ENCODE measurements at regions not wholly inside any gene's neighbourhood (a gene's known extent, or its start where the extent isn't known, plus 50 kb on each side); places are given as distances from the start of the nearest gene placed in this dataset.

DNA sequence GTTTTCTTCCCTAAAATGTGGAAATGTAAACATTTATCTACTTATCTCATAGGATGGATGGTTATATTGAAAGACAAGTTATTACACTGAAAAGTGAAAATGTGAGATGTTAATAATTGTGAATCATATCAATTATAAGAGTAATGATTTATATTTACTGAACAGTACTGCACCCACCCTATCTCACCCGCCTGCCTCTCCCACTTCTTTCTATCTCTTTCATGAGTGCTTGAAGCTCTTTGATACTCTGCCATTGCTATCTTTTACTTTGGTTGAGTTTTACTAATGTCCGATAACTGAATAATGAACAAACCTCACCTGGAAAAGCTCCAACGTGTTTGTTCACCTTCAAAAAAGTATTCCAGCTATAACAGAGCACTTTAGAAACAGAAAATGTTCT lies 263.0 kb upstream of the UBASH3B start:
- no peaks in the 10 kb centered on the region for H3K27me3 ChIP-seq (replicated peaks; ENCODE audit: control insufficient read depth, insufficient read depth, low read length, poor library complexity, severe bottlenecking)
- H3K4me1 ChIP-seq (ENCODE audit: control insufficient read depth, insufficient read depth, low read length, poor library complexity, severe bottlenecking), result no peaks in the 10 kb centered on the region
- H3K9me3 ChIP-seq (ENCODE audit: control insufficient read depth, low read length), result no peaks in the 10 kb centered on the region
- no peak for DNase-seq
- H3K36me3 ChIP-seq (ENCODE audit: control insufficient read depth, insufficient read depth, low read length), result no peaks in the 10 kb centered on the region
- H3K27ac ChIP-seq (ENCODE audit: insufficient read depth, low read length, poor library complexity, severe bottlenecking), result no peak overlapping the region
- H3K4me3 ChIP-seq (ENCODE audit: insufficient read depth, low read depth, low read length, poor library complexity, severe bottlenecking), result no peak overlapping the region

DNA sequence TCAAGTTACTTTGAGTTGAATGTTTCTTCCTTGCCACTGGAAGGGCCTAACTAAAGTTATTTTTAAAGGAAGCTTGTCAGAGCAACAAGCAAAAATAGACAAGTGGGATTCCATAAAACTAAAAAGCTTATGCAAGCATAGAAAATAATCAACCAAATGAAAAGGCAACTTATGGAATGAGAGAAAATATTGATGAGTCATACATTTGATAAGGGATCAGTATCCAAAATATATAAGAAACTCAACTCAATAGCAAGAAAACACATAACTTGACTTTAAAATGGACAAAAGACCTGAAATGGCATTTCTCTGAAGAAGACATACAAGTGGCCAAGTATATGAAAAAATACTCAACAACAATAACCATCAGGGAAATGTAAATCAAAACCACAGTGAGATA lies 264.5 kb upstream of the UBASH3B start:
- no peak overlapping the region for H3K4me3 ChIP-seq (ENCODE audit: insufficient read depth, low read depth, low read length, poor library complexity, severe bottlenecking)
- no peak for DNase-seq

DNA sequence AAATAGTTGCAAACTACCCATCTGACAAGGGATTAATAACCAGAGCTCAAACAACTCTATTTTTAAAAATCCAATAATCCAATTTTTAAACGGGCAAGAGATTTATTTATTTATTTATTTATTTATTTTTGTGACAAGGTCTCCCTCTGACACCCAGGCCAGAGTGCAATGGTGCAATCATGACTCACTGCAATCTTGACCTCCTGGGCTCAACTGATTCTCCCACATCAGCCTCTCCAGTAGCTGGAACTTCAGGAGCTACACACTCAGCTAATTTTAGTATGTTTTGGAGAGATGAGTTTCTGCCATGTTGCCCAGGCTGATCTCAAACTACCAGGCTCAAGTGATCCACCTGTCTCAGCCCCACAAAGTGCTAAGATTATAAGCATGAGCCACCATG lies 267.2 kb upstream of the BLID start:
- Histone ChIP-seq H3K27ac (ENCODE audit: insufficient read depth, low read length, poor library complexity, severe bottlenecking) (no peak overlapping the region), H3K36me3 (ENCODE audit: control insufficient read depth, insufficient read depth, low read length) (no peaks in the 10 kb centered on the region), H3K4me1 (ENCODE audit: control insufficient read depth, insufficient read depth, low read length, poor library complexity, severe bottlenecking) (no peaks in the 10 kb centered on the region), H3K9me3 (ENCODE audit: control insufficient read depth, low read length) (no peaks in the 10 kb centered on the region), H3K4me3 (ENCODE audit: insufficient read depth, low read depth, low read length, poor library complexity, severe bottlenecking) (no peak overlapping the region), H3K27me3 (replicated peaks; ENCODE audit: control insufficient read depth, insufficient read depth, low read length, poor library complexity, severe bottlenecking) (no peaks in the 10 kb centered on the region)
- DNase-seq, result no peak

More for the DNA sequence above, 264.5 kb upstream of the UBASH3B start:
- H3K27me3 ChIP-seq (replicated peaks; ENCODE audit: control insufficient read depth, insufficient read depth, low read length, poor library complexity, severe bottlenecking), result no peaks in the 10 kb centered on the region
- no peaks in the 10 kb centered on the region for H3K36me3 ChIP-seq (ENCODE audit: control insufficient read depth, insufficient read depth, low read length)
- H3K9me3 ChIP-seq (ENCODE audit: control insufficient read depth, low read length), result no peaks in the 10 kb centered on the region
- no peaks in the 10 kb centered on the region for H3K4me1 ChIP-seq (ENCODE audit: control insufficient read depth, insufficient read depth, low read length, poor library complexity, severe bottlenecking)
- no peak overlapping the region for H3K27ac ChIP-seq (ENCODE audit: insufficient read depth, low read length, poor library complexity, severe bottlenecking)

DNA sequence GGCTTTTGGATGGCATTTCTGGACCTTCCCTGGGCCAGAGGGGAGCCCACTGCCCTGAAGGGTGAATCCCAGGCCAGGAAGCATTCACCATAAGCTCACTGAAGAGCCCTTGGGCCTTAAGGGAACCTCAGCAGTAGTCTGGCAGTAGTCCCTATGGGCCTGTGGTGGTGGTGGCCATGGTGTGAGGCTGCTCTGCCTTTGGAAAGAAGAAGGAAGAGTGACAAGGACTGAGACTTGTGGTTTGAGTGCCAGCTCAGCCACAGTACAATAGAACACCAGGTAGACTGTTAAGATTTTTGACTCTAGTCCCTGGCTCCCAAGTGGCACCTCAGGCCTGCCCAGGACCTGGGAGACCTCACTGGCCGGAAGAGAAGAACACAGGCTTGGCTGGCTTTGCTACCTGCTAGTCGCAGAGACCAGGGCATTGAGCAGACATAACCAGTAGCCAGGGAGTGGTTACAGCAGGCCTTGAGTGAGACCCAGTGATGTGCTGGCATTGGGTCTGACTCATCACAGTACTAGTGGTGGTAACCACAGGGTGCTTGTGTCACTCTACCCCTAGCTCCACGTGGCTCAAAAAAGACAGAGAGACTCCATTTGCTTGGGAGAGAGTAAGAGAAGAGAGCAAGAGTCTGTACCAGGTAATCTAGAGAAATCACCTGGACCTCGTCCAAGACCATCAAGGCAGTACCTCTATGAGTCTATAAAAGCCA lies 259.8 kb upstream of the BLID start:
- Histone ChIP-seq H3K27ac (ENCODE audit: insufficient read depth, low read length, poor library complexity, severe bottlenecking) (no peak overlapping the region), H3K9me3 (ENCODE audit: control insufficient read depth, low read length) (no peaks in the 10 kb centered on the region), H3K4me3 (ENCODE audit: insufficient read depth, low read depth, low read length, poor library complexity, severe bottlenecking) (no peak overlapping the region), H3K4me1 (ENCODE audit: control insufficient read depth, insufficient read depth, low read length, poor library complexity, severe bottlenecking) (no peaks in the 10 kb centered on the region), H3K36me3 (ENCODE audit: control insufficient read depth, insufficient read depth, low read length) (no peaks in the 10 kb centered on the region), H3K27me3 (replicated peaks; ENCODE audit: control insufficient read depth, insufficient read depth, low read length, poor library complexity, severe bottlenecking) (no peaks in the 10 kb centered on the region)
- no peak for DNase-seq

DNA sequence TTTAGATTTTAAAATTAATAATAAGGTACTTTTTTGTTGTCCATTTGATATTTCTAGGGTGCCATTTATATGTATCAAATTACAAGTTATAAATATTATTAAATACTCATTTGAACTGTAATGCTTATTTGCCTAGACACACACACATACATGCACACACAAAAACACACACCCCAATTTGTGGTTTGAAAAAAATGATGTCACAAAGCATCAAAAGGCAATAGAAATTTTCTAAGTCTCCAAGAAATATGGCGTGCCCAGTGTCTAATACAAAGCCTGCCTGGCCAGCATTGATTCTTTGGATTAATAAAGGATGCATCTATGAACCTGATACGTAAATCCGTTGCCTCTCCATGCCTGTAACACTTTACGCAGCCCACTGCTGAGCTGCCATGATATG lies 252.8 kb upstream of the BLID start:
- Histone ChIP-seq H3K4me3 (ENCODE audit: insufficient read depth, low read depth, low read length, poor library complexity, severe bottlenecking) (no peak overlapping the region), H3K36me3 (ENCODE audit: control insufficient read depth, insufficient read depth, low read length) (no peaks in the 10 kb centered on the region), H3K27ac (ENCODE audit: insufficient read depth, low read length, poor library complexity, severe bottlenecking) (no peak overlapping the region), H3K4me1 (ENCODE audit: control insufficient read depth, insufficient read depth, low read length, poor library complexity, severe bottlenecking) (no peaks in the 10 kb centered on the region), H3K27me3 (replicated peaks; ENCODE audit: control insufficient read depth, insufficient read depth, low read length, poor library complexity, severe bottlenecking) (no peaks in the 10 kb centered on the region), H3K9me3 (ENCODE audit: control insufficient read depth, low read length) (no peaks in the 10 kb centered on the region)
- DNase-seq, result no peak

DNA sequence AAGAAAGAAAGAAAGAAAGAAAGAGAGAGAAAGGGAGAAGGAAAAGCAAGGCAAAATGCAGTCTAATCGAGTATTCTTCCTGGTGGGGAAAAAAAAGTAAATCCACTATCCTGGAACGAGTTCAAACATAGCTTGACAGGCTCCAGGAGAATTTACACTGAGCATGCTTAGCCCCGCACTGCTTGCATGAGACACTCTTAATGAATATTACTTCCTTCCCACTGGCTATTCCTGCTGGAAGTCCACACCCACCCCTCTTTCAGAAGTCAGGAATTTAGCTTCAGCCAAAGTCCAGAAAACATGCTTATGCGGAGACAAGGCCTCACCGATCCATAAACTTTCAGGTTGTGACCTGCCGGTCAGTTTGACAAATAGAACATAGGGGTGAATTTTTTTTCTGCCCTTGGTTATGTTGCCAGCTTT lies 251.8 kb upstream of the BLID start:
- H3K4me3 ChIP-seq (ENCODE audit: insufficient read depth, low read depth, low read length, poor library complexity, severe bottlenecking), result no peak overlapping the region
- no peak overlapping the region for H3K27ac ChIP-seq (ENCODE audit: insufficient read depth, low read length, poor library complexity, severe bottlenecking)
- no peaks in the 10 kb centered on the region for H3K4me1 ChIP-seq (ENCODE audit: control insufficient read depth, insufficient read depth, low read length, poor library complexity, severe bottlenecking)
- H3K27me3 ChIP-seq (replicated peaks; ENCODE audit: control insufficient read depth, insufficient read depth, low read length, poor library complexity, severe bottlenecking), result no peaks in the 10 kb centered on the region
- no peaks in the 10 kb centered on the region for H3K36me3 ChIP-seq (ENCODE audit: control insufficient read depth, insufficient read depth, low read length)
- H3K9me3 ChIP-seq (ENCODE audit: control insufficient read depth, low read length), result no peaks in the 10 kb centered on the region
- DNase-seq, result no peak

DNA sequence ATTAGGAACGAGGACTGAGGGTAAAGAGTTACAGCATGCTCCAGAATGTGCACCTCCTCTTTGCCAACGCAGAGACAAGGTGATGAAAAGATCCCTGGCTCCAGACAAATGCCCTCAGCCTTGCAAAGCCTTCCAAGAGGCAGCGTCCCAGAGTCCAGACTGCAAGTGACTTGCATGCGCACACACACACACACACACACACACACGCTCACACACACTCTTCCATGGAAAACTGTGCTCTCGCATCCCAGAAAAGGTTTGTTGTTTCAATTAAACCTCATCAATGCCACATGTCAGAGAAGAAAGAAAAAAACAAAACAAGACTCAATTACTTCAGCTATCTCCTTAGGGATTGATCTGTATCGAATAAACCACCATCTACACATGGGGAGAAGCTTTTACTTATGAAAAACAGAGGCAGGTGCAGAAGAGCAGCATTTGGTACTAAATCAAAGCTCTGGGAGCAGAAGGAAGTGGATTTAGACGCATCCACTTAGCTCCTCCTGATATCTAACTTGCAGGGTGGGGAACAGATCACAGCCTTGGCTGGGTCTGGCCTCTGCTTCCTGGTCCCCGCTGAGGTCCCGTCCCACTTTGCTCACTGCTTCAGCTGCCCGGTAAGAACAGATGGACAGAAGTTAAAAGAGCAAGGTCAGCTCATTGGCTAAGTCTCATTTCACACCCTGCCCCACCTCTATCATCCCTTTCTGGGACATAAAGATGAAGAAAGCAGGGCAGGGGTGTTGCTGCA lies 249.8 kb upstream of the BLID start:
- DNase-seq, result no peak
- Histone ChIP-seq H3K4me3 (ENCODE audit: insufficient read depth, low read depth, low read length, poor library complexity, severe bottlenecking) (no peak overlapping the region), H3K36me3 (ENCODE audit: control insufficient read depth, insufficient read depth, low read length) (no peaks in the 10 kb centered on the region), H3K27me3 (replicated peaks; ENCODE audit: control insufficient read depth, insufficient read depth, low read length, poor library complexity, severe bottlenecking) (no peaks in the 10 kb centered on the region), H3K9me3 (ENCODE audit: control insufficient read depth, low read length) (no peaks in the 10 kb centered on the region), H3K27ac (ENCODE audit: insufficient read depth, low read length, poor library complexity, severe bottlenecking) (no peak overlapping the region), H3K4me1 (ENCODE audit: control insufficient read depth, insufficient read depth, low read length, poor library complexity, severe bottlenecking) (no peaks in the 10 kb centered on the region)

DNA sequence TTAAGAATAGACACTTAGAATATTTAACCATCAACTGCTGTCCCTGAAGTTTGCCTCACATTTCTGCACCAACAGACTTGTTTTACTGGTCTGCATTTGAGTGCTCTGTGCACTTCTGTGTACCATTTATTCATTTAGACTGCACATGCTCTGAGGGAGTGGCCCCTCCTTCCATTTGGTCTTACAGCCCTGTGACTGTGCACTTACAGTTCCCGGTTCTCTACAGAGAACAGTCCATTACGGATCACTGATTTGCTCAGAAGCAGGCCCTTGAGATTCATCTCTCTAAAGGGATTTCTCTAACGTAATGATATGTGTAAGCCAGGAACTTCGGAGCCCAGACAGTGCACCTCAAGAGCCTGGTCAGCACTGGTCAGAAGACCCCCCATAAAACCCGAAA lies 247.3 kb upstream of the BLID start:
- no peaks in the 10 kb centered on the region for H3K27me3 ChIP-seq (replicated peaks; ENCODE audit: control insufficient read depth, insufficient read depth, low read length, poor library complexity, severe bottlenecking)
- H3K4me3 ChIP-seq (ENCODE audit: insufficient read depth, low read depth, low read length, poor library complexity, severe bottlenecking), result no peak overlapping the region
- no peak for DNase-seq
- no peaks in the 10 kb centered on the region for H3K36me3 ChIP-seq (ENCODE audit: control insufficient read depth, insufficient read depth, low read length)
- no peaks in the 10 kb centered on the region for H3K9me3 ChIP-seq (ENCODE audit: control insufficient read depth, low read length)
- H3K27ac ChIP-seq (ENCODE audit: insufficient read depth, low read length, poor library complexity, severe bottlenecking), result no peak overlapping the region
- H3K4me1 ChIP-seq (ENCODE audit: control insufficient read depth, insufficient read depth, low read length, poor library complexity, severe bottlenecking), result no peaks in the 10 kb centered on the region

DNA sequence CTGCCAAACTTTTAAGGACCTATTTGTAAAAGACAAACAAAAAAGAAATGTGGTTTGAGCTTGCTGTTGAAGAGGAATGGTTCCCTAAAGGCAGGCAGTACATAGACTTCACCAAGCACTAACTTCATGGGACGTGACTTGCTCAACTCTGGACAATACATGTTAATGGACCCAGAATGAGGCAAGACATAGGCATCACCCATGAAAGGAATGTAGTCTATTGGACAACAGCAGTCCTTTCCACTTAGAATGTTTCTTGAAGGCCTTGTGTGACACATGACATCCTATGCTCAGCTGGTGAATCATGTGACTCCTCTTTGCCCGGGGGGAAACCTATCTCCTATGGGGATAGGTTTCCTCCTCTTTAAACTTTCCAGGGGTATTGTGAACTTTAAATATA lies 246.4 kb upstream of the BLID start:
- DNase-seq, result no peak
- no peaks in the 10 kb centered on the region for H3K4me1 ChIP-seq (ENCODE audit: control insufficient read depth, insufficient read depth, low read length, poor library complexity, severe bottlenecking)
- H3K27ac ChIP-seq (ENCODE audit: insufficient read depth, low read length, poor library complexity, severe bottlenecking), result no peak overlapping the region
- no peaks in the 10 kb centered on the region for H3K9me3 ChIP-seq (ENCODE audit: control insufficient read depth, low read length)
- H3K27me3 ChIP-seq (replicated peaks; ENCODE audit: control insufficient read depth, insufficient read depth, low read length, poor library complexity, severe bottlenecking), result no peaks in the 10 kb centered on the region
- H3K36me3 ChIP-seq (ENCODE audit: control insufficient read depth, insufficient read depth, low read length), result no peaks in the 10 kb centered on the region
- no peak overlapping the region for H3K4me3 ChIP-seq (ENCODE audit: insufficient read depth, low read depth, low read length, poor library complexity, severe bottlenecking)

DNA sequence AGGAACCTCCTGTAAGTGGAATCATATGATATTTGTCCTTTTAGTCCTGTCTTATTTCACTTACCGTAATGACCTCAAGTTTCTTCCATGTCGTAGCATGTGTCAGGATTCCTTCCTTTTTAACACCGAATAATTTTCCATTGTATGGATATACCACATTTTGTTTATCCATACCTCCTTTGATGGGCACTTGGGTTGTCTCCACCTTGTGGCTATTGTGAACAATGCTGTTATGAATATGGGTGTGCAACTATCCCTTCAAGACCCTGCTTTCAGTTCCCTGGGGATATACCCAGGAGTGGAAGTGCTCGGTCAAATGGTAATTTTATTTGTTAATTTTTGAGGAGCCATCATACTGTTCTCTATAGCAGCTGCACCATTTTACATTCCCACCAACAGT lies 244.9 kb upstream of the BLID start:
- no peaks in the 10 kb centered on the region for H3K9me3 ChIP-seq (ENCODE audit: control insufficient read depth, low read length)
- no peak for DNase-seq
- no peaks in the 10 kb centered on the region for H3K4me1 ChIP-seq (ENCODE audit: control insufficient read depth, insufficient read depth, low read length, poor library complexity, severe bottlenecking)
- H3K27me3 ChIP-seq (replicated peaks; ENCODE audit: control insufficient read depth, insufficient read depth, low read length, poor library complexity, severe bottlenecking), result no peaks in the 10 kb centered on the region
- H3K27ac ChIP-seq (ENCODE audit: insufficient read depth, low read length, poor library complexity, severe bottlenecking), result no peak overlapping the region
- no peak overlapping the region for H3K4me3 ChIP-seq (ENCODE audit: insufficient read depth, low read depth, low read length, poor library complexity, severe bottlenecking)
- no peaks in the 10 kb centered on the region for H3K36me3 ChIP-seq (ENCODE audit: control insufficient read depth, insufficient read depth, low read length)

Data from effector memory CD4-positive, alpha-beta T cell (primary cell).